GM13977 (cell line): ENCODE measurements at regions not wholly inside any gene's neighbourhood (a gene's known extent, or its start where the extent isn't known, plus 50 kb on each side); places are given as distances from the start of the nearest gene placed in this dataset.

Experiments used
- DNase-seq: peaks from one replicate; pipeline ENCODE4 v3.0.0; 2012; ENCODE audit warnings: low spot score
- CTCF ChIP-seq: IDR thresholded peaks from 2 replicates; pipeline ENCODE4 v1.5.1; 2012; ENCODE audit warnings: mild to moderate bottlenecking, control low read depth; ENCODE audit not compliant: insufficient read depth; ENCODE audit errors: extremely low read depth, missing control alignments
- in situ Hi-C: fragments of 300-500 bp; cut with MboI; formaldehyde crosslinking; loops from one replicate; pipeline ENCODE4 v1.12.0; 2022; ENCODE audit warnings: low sequenced_read_pairs, low pct_unique_long_range_greater_than_20kb, mixed read lengths, inconsistent platforms; ENCODE audit not compliant: unreplicated experiment

GRCh38 chr20:7029019-7029418, 261.5 kb downstream of the BMP2 start:
- no peak for DNase-seq
- in situ Hi-C loops: no loop called here
- TF ChIP-seq CTCF: no peak

GRCh38 chr20:7031222-7031621, 263.7 kb downstream of the BMP2 start:
- in situ Hi-C loops: no loop called here
- TF ChIP-seq CTCF: peak; percentile 39
- no peak for DNase-seq

DNA sequence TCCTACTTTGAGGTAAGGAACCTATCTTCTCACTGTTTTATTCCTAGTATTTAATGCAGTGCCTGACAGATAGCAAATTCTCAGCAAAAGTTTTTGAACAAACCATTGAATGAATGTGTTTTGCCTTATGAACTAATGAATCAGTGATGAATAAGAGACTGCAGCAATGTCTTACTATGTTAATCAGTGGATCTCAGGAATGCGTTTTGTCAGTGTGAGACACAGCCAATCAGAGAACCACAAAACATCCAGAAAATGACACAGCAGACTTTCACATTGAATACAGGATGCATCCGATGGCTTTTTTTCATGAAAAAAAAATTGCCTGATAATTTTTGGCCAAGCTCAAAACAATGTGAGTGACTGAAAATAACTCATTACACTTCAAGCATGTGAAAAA, 270.5 kb downstream of the BMP2 start:
- in situ Hi-C loops: no loop called here
- no peak for TF ChIP-seq CTCF
- DNase-seq: no peak

DNA sequence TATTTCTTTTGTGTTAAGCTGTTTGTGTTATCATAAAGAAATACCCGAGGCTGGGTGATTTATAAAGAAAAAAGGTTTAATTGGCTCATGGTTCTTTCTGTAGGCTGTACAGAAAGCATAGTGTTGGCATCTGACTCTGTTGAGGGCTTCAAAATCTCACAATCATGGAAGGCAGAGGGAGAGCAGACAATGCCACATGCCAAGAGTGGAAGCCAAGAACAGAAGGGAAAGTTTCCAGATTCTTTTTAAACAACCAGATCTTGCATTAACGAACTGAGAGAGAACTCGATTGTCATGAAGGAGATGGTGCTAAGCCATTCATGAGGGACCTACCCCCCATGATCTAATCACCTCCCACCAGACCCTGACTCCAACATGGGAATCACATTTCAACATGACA, 290.1 kb downstream of the BMP2 start:
- in situ Hi-C loops: no loop called here
- no peak for TF ChIP-seq CTCF

DNA sequence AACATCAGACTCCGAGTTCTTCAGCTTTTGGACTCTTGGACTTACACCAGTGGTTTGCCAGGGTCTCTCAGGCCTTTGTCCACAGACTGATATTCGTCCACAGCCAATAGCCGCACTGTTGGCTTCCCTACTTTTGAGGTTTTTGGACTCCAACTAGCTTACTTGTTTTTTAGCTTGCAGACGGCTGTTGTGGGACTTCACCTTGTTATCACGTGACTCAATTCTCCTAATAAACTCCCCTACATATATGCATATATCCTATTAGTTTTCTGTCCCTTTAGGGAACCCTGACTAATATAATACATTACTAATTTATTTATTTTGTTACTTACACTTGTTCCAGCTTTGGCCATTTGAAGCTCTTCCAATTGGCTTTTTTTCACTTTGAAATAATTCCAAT, 311.3 kb downstream of the BMP2 start:
- in situ Hi-C loops: no loop called here
- no peak for TF ChIP-seq CTCF
- no peak for DNase-seq

More for the DNA sequence above, 290.1 kb downstream of the BMP2 start:
- DNase-seq: no peak

- in situ Hi-C loops: no loop called here
- no peak for TF ChIP-seq CTCF
- no peak for DNase-seq
Measured at GRCh38 chr20:7080472-7080871, 313.0 kb downstream of the BMP2 start.

- no peak for DNase-seq
- no peak for TF ChIP-seq CTCF
- in situ Hi-C loops: no loop called here
Measured at GRCh38 chr20:7085467-7085866, 318.0 kb downstream of the BMP2 start.
